HepG2 (cell line): ENCODE measurements at regions not wholly inside any gene's neighbourhood (a gene's known extent, or its start where the extent isn't known, plus 50 kb on each side); places are given as distances from the start of the nearest gene placed in this dataset.
"Not testable (repeated sequence)": the region's sequence is repeated elsewhere in the genome, so short reads cannot be mapped to it uniquely, and the experiment has no call there.

Experiments
- ATAC-seq: fragments of 200-7000 bp; cut with Tn5 transposase; 3 replicates; pipeline ENCODE4 v1.9.1; 2020; ENCODE audit warnings: mild to moderate bottlenecking, moderate library complexity
- BruUV-seq: library from RNA; stranded (reverse); fragments of 400-500 nt; replicated peaks from 2 replicates; lab custom pipeline; 2021; lab: Mats Ljungman, UMichigan
- CTCF ChIA-PET: fragments of 300-600 bp; formaldehyde crosslinking; extraction: SDS; loops from one replicate; lab custom pipeline; 2021; ENCODE audit warnings: low total read pairs, inconsistent platforms, low intra/inter-chr PET ratio; lab: Yijun Ruan, JAX
- POLR2A ChIA-PET: fragments of 350-600 bp; sonication (Branson Sonifier 250); formaldehyde crosslinking; loops from one replicate; lab custom pipeline; 2020; ENCODE audit warnings: antibody characterized with exemption, inconsistent platforms; lab: Yijun Ruan, JAX
- DNase-seq: peaks from one replicate; pipeline ENCODE4 v3.0.0-alpha.2; 2015; ENCODE audit warnings: low spot score
- FAIRE-seq: peaks from 3 replicates; lab custom pipeline; 2011; peaks lifted over from hg19 to GRCh38; lab: Jason Lieb, UNC
- H2AFZ ChIP-seq: one replicate; pipeline ENCODE4 v1.6.1; 2011; ENCODE audit warnings: low read length, inconsistent platforms
- H3K27ac ChIP-seq: fragments of 300-600 bp; 3 replicates; pipeline ENCODE4 v1.8.0; 2011; ENCODE audit warnings: mixed run types, mild to moderate bottlenecking, mixed read lengths, low read length, inconsistent platforms; ENCODE audit not compliant: insufficient read depth; ENCODE audit errors: extremely low read length
- H3K27me3 ChIP-seq, 2 experiments: fragments of 200-600 bp in 1 of 2; 2 replicates in 1 of 2; 3 replicates in 1 of 2; pipeline versions ENCODE4 v1.6.0 to v1.8.0; 2011; ENCODE audit warnings: low read length in 2 of 2, mild to moderate bottlenecking in 2 of 2, moderate library complexity in 2 of 2, inconsistent platforms in 1 of 2; ENCODE audit not compliant: insufficient read depth in 2 of 2, control insufficient read depth in 1 of 2
- H3K36me3 ChIP-seq, 2 experiments: fragments of 200-600 bp in 1 of 2; replicated peaks in 1 of 2; 2 replicates in 1 of 2; 3 replicates in 1 of 2; pipeline versions ENCODE4 v1.5.1 to v1.8.0; 2011; ENCODE audit warnings: low read length in 2 of 2, inconsistent platforms in 1 of 2; ENCODE audit not compliant: insufficient read depth in 2 of 2, control insufficient read depth in 1 of 2
- H3K4me1 ChIP-seq: 2 replicates; pipeline ENCODE4 v1.5.1; 2012; ENCODE audit warnings: low read length, inconsistent platforms; ENCODE audit not compliant: insufficient read depth
- H3K4me2 ChIP-seq: 2 replicates; pipeline ENCODE4 v1.6.0; 2011; ENCODE audit warnings: low read depth, low read length, inconsistent platforms
- H3K4me3 ChIP-seq, 3 experiments: fragments of 200-600 bp in 1 of 3; sonication (generic), shearing (Covaris generic) in 1 of 3; replicated peaks in 1 of 3; 2 replicates each; pipeline ENCODE4 v1.5.1; 2011 to 2016; ENCODE audit warnings: low read length in 3 of 3, inconsistent platforms in 2 of 3, low read depth in 2 of 3, mild to moderate bottlenecking in 2 of 3, control low read depth in 1 of 3, mixed read lengths in 1 of 3; ENCODE audit not compliant: insufficient read depth in 1 of 3
- H3K79me2 ChIP-seq: one replicate; pipeline ENCODE4 v1.6.1; 2011; ENCODE audit warnings: low read length, inconsistent platforms; ENCODE audit not compliant: insufficient read depth
- H3K9ac ChIP-seq: 2 replicates; pipeline ENCODE4 v1.6.0; 2011; ENCODE audit warnings: mild to moderate bottlenecking, low read depth, low read length, inconsistent platforms; ENCODE audit not compliant: insufficient read depth
- H3K9me3 ChIP-seq: 2 replicates; pipeline ENCODE4 v1.5.1; 2012; ENCODE audit warnings: mild to moderate bottlenecking, low read length
- H4K20me1 ChIP-seq: 2 replicates; pipeline ENCODE4 v1.6.0; 2011; ENCODE audit warnings: inconsistent platforms, mild to moderate bottlenecking, low read length, moderate library complexity; ENCODE audit not compliant: insufficient read depth
- ZNF263 ChIP-seq: sonication (generic); formaldehyde crosslinking; IDR thresholded peaks from 2 replicates; pipeline ENCODE4 v1.4.0; 2020; ENCODE audit warnings: missing genetic modification reagents
- ZNF510 ChIP-seq: sonication (generic); formaldehyde crosslinking; IDR thresholded peaks from 2 replicates; pipeline ENCODE4 v1.4.0; 2020; ENCODE audit warnings: low read depth, mild to moderate bottlenecking, missing genetic modification reagents
- ZNF75D ChIP-seq: sonication (generic); formaldehyde crosslinking; IDR thresholded peaks from 2 replicates; pipeline ENCODE4 v1.8.1; 2023; ENCODE audit warnings: missing genetic modification reagents, mild to moderate bottlenecking, borderline replicate concordance
- WGBS: methylation state at CpG from one replicate; pipeline ENCODE4 v1.1.6; 2017; ENCODE audit warnings: low lambda C conversion rate; 5-methylcytosine and 5-hydroxymethylcytosine counted together
- in situ Hi-C: cut with HindIII; loops from 2 replicates; pipeline ENCODE4 v1.10.0; 2017; ENCODE audit warnings: low pct_unique_long_range_greater_than_20kb; ENCODE audit not compliant: extremely low pct_ligation_motif_present
- intact Hi-C: fragments of 100-400 bp; cut with micrococcal nuclease; formaldehyde crosslinking; loops from one replicate; pipeline ENCODE4 v1.10.0; 2022; ENCODE audit not compliant: unreplicated experiment
- TF ChIP-seq, protein P1 (sequence below): sonication (generic); formaldehyde crosslinking; IDR thresholded peaks from 2 replicates; pipeline ENCODE4; 2020; ENCODE audit warnings: missing genetic modification reagents, mild to moderate bottlenecking, borderline replicate concordance

DNA sequence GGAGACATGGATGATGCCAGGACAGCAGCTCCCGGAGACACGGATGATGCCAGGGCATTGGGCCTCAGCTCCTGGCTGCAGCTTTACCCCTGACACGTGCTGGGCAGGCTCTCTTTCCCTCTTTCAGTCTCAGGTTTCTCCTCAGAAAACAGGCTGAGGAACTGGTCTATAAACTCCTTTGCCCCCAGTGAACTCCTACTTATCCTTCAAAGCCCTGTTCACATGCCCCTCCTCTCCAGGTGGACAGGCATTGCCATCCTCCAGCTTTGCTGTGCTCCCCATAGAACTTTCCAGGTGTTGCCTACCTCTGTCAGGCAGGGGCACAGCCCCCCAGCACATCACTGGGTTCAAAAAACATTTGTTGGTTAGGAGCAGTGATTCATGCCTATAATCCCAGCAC is 198.4 kb downstream of the BANP start:
- intact Hi-C loops, DNase-seq, H3K27ac ChIP-seq, FAIRE-seq, H3K9me3 ChIP-seq, POLR2A ChIA-PET, H4K20me1 ChIP-seq, H3K79me2 ChIP-seq, BruUV-seq, ATAC-seq, H2AFZ ChIP-seq, H3K9ac ChIP-seq, H3K4me3 ChIP-seq, CTCF ChIA-PET, in situ Hi-C loops, H3K36me3 ChIP-seq: not testable (repeated sequence)
- TF ChIP-seq ZNF263 (peak; percentile 34; the same call in 1 of the 2 replicates), ZNF510 (CRISPR knock-in tag) (0 out of 2 replicates have a peak, but pooled peaks have one; percentile 47), ZNF75D (CRISPR knock-in tag) (0 out of 2 replicates have a peak, but pooled peaks have one; percentile 45)
- TF ChIP-seq, protein P1, sequence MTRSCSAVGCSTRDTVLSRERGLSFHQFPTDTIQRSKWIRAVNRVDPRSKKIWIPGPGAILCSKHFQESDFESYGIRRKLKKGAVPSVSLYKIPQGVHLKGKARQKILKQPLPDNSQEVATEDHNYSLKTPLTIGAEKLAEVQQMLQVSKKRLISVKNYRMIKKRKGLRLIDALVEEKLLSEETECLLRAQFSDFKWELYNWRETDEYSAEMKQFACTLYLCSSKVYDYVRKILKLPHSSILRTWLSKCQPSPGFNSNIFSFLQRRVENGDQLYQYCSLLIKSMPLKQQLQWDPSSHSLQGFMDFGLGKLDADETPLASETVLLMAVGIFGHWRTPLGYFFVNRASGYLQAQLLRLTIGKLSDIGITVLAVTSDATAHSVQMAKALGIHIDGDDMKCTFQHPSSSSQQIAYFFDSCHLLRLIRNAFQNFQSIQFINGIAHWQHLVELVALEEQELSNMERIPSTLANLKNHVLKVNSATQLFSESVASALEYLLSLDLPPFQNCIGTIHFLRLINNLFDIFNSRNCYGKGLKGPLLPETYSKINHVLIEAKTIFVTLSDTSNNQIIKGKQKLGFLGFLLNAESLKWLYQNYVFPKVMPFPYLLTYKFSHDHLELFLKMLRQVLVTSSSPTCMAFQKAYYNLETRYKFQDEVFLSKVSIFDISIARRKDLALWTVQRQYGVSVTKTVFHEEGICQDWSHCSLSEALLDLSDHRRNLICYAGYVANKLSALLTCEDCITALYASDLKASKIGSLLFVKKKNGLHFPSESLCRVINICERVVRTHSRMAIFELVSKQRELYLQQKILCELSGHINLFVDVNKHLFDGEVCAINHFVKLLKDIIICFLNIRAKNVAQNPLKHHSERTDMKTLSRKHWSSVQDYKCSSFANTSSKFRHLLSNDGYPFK (CRISPR knock-in tag): 0 out of 2 replicates have a peak, but pooled peaks have one; percentile 36
- H3K4me1 ChIP-seq: peaks cover 47% of the 10 kb centered on the region
- H3K27me3 ChIP-seq: peaks cover 1 to 19% of the 10 kb centered on the region in 2 experiments; a peak in 4 of 5 replicates
- H3K4me2 ChIP-seq: peak overlapping the region; percentile 41
- WGBS: 60% methylated on average over 3 of the region's 3 CpGs
